HG02840 (cell line): ENCODE measurements at regions not wholly inside any gene's neighbourhood (a gene's known extent, or its start where the extent isn't known, plus 50 kb on each side); places are given as distances from the start of the nearest gene placed in this dataset.

Experiments
- ATAC-seq: cut with Tn5 transposase; IDR thresholded peaks from one replicate; pipeline ENCODE4 v1.9.1; 2021; ENCODE audit warnings: mild to moderate bottlenecking, moderate library complexity, moderate number of reproducible peaks; ENCODE audit not compliant: unreplicated experiment, low FRiP score

DNA sequence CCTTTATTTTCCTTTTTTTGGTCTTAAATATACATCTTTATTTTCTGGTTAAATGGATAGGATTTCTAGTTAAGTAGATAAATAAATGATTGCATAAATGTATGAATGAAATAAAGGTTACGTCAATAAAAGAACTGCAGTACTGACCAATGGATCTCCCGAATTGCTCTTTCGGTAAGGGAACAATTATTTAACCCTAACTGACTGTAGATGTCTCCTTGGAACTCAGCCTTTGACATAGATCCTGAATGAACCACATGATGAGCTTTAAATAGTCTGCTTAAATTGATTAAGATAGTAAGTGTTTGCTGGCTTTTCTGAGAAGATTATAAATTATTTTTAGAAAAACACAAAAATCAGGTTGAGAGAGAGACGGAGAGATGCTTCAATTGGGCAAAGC is 391.0 kb upstream of the SYT1 start:
- no peak for ATAC-seq

DNA sequence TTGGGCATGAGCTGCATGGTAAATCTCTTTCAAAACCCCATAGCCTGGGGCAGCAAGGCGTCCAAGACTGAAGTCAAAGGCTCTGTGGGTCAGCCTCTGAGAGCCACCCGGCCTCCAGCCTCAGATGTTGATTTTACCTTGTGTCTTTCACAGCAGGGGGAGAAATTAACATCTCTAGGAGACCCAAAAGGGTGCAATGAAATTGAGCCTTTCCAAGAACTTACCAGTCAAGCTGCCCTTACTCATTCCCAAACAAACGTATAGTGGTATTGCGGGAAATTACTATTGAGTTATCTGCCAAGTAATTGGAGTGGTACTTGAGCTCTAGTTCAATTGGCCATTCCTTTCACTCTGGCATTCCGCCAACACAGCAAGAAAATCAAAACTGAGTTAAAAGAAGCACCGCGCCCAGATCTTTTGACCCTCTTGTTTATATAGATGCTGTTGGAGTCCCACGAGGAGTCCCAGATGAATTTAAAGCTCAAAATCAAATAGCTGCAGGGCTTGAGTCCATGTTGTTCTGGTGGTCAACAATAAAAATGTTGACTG is 380.7 kb upstream of the SYT1 start:
- no peak for ATAC-seq

DNA sequence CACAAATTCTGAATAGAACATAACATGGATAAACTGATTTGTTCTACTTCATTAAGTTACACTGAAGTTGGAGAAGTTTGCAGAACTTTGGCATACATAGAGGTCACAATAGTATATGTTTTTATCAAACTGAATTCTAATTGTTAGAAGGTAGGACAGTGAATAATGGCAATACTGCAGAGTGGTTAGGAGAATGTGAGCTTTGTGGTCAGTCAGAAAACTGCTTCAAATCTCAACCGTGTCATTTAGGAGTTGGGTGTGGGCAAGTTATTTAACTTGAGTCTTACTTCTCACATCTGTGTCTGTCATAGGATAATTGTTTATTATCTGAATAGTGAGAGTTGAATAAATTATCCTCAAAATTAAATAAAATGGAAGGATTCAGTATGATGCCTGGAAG is 374.6 kb upstream of the SYT1 start:
- no peak for ATAC-seq

DNA sequence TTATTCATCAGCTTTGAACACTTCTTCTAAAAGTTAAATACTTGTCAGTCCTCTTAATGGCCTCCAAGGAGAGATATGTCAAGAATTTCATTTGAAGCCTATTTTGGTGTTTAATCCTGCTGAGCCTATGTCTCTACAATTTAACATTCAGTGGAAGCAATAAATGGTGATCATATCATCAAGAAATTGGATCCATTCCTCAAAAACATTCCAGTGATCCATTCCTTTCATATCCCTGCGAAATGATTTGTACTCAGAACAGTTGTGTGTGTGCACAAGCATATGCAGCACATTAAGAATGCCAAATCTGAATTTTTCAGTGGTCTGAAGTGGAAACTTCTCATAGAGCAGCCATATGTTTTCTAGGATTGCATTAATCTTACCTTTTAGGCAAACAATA is 373.7 kb upstream of the SYT1 start:
- no peak for ATAC-seq

DNA sequence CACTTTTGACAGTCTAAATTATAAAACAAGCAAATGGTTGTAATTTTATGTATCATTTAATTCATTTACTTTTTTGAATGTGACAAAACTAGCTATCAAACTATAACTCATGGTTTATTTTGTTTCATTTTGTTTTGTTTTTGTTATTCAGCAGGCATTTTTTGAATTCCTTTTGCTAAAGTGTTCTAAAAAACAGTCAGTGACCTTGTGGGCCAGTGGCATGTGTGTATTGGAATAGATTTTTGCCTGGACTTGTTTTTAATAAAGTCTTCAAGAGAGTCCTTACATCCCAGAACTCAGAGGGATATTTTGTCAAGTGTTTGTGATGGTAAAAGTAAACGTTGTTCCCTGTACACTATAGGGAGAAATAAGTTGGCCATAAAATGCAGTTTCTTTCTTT is 369.7 kb upstream of the SYT1 start:
- ATAC-seq: no peak

- ATAC-seq: no peak
Measured at GRCh38 chr12:78501825-78502224, 362.7 kb upstream of the SYT1 start.

DNA sequence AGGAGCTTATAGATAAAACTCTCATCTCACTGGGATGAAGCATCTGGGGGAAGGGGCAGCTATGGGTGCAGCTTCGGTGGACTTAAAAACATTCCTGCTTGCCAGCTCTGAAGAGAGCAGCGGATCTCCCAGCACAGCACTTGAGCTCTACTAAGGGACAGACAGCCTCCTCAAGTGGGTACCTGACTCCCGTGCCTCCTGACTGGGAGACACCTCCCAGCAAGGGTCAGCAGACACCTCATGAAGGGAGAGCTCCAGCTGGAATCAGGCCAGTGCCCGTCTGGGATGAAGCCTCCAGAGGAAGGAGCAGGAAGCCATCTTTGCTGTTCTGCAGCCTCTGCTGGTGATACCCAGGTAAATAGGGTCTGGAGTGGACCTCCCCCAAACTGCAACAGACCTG is 345.2 kb upstream of the SYT1 start:
- ATAC-seq: no peak

DNA sequence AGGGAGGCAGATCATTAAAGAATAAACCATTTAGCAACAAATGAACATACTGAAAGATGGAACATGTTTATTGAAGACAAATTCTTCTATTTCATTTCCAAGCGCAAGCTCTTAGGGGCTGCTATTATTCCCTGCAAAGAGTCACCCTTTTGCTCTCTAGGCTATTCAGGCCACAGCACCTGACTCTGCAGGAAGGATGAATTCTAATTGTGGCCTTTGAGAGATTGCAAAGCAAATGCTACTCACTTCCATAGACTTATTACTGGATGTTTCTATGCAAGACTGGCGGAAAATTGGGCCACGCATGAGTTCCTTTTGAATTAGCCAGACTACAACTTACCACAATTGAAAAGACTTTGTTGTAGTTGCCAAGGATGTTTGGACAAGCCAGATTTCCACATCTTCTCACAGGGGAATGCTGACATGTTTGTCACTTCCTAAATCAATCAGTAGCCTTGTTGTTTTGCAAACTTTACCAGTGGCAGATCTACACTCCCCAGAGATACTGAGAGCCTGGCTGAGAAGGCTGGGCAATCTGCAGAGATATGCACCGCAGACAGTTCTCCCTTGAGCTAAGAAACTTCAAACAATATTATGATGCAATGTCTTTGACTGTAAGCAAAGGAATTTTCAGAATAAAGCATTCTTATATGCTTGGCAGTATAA is 334.3 kb upstream of the SYT1 start:
- no peak for ATAC-seq

- no peak for ATAC-seq
Measured at GRCh38 chr12:78531831-78532458, 332.6 kb upstream of the SYT1 start.

GRCh38 chr12:78534311-78534710 is 330.3 kb upstream of the SYT1 start:
- ATAC-seq: no peak

GRCh38 chr12:78540606-78541336 is 323.8 kb upstream of the SYT1 start:
- no peak for ATAC-seq

DNA sequence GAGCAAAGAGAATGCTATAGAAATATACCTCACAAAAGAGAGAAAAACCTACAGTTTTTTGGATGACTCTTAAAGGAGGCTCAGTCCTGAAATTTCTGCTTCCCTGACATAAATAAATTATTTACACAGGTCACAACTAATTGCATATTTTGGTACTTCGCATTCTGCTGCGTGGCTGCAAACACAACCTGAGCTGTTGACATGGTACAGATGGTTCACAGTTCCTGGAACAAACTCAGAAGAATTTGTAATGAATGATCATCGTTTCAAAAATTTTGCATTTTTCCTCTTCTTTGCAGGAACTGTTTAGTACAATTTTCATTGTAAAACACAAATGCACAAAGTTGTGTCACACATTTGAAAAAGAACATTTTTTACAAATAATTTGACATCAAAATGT is 313.7 kb upstream of the SYT1 start:
- ATAC-seq: no peak

- ATAC-seq: no peak
Measured at GRCh38 chr12:78555802-78556201, 308.8 kb upstream of the SYT1 start.

DNA sequence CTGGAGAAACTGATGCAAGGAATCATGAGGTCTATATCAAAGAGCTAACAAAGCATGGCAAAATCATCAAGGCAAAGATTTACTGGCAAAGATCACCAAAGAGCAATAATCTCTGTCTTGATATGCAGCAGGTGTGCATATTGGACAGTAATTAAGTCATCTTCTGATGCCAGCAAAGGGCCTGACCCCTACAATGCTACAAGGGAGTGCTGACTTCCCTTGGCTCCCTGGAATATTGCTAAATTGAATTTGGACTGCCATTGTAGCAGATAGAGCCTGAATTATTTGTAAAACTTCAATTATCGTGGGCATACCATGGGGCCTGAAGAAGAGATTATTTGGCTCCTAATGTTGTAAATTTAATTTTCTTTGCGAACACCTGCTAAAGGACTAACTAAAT is 307.9 kb upstream of the SYT1 start:
- no peak for ATAC-seq

GRCh38 chr12:78559416-78559815 is 305.2 kb upstream of the SYT1 start:
- no peak for ATAC-seq

- no peak for ATAC-seq
Measured at GRCh38 chr12:78559886-78560285, 304.7 kb upstream of the SYT1 start.

GRCh38 chr12:78560633-78561032 is 303.9 kb upstream of the SYT1 start:
- no peak for ATAC-seq

DNA sequence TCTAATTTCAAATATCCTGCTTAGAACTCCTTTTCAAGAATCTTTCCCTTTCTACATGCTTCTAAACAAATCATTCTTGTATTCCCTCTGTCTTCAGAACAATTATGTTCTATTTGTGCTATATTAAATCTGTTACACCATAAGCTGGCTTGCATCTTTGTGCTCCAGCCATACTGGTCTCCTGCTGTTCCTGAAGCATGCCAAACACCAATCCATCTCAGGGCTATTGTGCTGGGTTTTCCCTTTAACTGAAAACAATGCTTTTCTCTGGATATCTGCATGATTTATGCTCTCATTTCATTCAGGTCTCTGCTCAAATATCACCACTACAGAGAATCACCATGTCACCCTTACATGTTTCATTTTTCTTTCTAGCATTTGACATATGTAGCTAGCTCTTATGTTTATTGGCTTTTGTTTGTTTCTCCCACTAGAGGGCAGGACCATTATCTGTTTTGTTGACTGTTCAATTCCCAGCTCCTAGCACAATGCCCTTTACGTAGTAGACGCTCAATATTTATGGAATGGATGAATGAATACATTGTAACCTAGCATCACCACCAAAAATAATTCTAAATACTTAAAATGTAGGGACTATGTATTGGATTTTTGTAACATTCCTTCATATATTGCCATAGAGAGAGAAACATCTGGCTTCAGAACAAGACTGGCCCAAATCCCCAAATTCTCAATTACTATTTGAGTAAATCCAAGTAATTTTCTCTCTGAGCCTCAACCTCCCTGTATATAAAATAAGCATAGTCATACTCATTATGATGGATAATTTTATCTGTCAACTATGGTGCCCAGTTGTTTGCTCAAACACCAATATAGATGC is 302.0 kb upstream of the SYT1 start:
- ATAC-seq: no peak

GRCh38 chr12:78563826-78564225 is 300.7 kb upstream of the SYT1 start:
- ATAC-seq: no peak

- no peak for ATAC-seq
Measured at GRCh38 chr12:78566456-78566855, 298.1 kb upstream of the SYT1 start.
